ENCODE measurements at regions not wholly inside any gene's neighbourhood (a gene's known extent, or its start where the extent isn't known, plus 50 kb on each side); places are given as distances from the start of the nearest gene placed in this dataset.

DNA sequence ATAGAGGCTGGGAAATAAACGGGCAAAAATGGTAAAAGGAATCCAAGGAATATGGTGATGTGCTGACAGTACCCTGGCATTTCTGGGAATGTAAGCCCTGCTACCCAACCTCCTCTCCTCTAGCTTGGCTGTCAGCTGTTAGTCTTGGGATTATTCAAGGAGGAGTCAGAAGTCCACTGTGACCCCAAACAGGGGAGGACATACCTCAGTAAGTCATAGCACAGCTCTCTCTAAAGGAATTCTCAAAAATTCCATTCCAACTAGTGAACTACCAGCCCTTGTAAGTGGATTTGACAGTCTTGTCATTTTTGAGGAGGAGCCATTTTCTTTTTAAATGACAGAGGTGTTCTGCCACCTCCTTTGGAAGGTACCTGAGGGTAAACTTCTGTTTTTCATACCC is 207.5 kb downstream of the PDCD6IP start:
- Histone ChIP-seq H3K27ac (no peak overlapping the region), H3K4me3 (no peak overlapping the region), H3K9me3 (no peaks in the 10 kb centered on the region), H3K4me1 (no peaks in the 10 kb centered on the region), H3K36me3 (no peaks in the 10 kb centered on the region), H3K27me3 (no peaks in the 10 kb centered on the region)
- TF ChIP-seq, protein P1, sequence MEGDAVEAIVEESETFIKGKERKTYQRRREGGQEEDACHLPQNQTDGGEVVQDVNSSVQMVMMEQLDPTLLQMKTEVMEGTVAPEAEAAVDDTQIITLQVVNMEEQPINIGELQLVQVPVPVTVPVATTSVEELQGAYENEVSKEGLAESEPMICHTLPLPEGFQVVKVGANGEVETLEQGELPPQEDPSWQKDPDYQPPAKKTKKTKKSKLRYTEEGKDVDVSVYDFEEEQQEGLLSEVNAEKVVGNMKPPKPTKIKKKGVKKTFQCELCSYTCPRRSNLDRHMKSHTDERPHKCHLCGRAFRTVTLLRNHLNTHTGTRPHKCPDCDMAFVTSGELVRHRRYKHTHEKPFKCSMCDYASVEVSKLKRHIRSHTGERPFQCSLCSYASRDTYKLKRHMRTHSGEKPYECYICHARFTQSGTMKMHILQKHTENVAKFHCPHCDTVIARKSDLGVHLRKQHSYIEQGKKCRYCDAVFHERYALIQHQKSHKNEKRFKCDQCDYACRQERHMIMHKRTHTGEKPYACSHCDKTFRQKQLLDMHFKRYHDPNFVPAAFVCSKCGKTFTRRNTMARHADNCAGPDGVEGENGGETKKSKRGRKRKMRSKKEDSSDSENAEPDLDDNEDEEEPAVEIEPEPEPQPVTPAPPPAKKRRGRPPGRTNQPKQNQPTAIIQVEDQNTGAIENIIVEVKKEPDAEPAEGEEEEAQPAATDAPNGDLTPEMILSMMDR (IDR thresholded peaks at IDR 0.05): no peak
- intact Hi-C loops (cut with DNase I; ENCODE audit: low total_unique reads): no loop called here
- DNase-seq: no peak

DNA sequence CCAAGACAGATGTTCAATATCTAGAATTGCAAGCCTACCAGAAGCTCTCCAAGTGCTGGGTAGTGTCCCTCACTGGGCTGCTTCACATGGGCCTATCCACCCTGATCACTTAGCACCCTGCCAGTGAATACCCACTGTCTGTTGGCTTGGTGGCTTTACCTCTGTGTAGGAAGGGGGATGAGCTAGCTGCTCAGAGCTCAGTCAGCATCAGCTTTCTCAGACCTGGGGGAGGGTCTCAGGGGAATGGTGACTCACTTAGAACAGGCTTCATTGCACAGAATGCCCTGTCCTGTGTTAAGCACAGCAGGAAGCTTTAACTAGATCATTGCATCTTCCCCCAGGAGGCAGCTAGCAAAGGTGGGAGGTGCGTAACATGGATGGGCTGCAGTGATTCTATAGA is 209.8 kb downstream of the PDCD6IP start:
- H3K4me3 ChIP-seq: no peak overlapping the region
- H3K4me1 ChIP-seq: peaks cover 0 to 18% (median 4%) of the 10 kb centered on the region in 4 donors
- no peaks in the 10 kb centered on the region for H3K36me3 ChIP-seq
- intact Hi-C loops (cut with DNase I; ENCODE audit: low total_unique reads): no loop called here
- H3K27ac ChIP-seq: no peak overlapping the region
- TF ChIP-seq, protein P1 (IDR thresholded peaks at IDR 0.05): no peak
- DNase-seq: no peak
- no peaks in the 10 kb centered on the region for H3K27me3 ChIP-seq
- no peaks in the 10 kb centered on the region for H3K9me3 ChIP-seq

DNA sequence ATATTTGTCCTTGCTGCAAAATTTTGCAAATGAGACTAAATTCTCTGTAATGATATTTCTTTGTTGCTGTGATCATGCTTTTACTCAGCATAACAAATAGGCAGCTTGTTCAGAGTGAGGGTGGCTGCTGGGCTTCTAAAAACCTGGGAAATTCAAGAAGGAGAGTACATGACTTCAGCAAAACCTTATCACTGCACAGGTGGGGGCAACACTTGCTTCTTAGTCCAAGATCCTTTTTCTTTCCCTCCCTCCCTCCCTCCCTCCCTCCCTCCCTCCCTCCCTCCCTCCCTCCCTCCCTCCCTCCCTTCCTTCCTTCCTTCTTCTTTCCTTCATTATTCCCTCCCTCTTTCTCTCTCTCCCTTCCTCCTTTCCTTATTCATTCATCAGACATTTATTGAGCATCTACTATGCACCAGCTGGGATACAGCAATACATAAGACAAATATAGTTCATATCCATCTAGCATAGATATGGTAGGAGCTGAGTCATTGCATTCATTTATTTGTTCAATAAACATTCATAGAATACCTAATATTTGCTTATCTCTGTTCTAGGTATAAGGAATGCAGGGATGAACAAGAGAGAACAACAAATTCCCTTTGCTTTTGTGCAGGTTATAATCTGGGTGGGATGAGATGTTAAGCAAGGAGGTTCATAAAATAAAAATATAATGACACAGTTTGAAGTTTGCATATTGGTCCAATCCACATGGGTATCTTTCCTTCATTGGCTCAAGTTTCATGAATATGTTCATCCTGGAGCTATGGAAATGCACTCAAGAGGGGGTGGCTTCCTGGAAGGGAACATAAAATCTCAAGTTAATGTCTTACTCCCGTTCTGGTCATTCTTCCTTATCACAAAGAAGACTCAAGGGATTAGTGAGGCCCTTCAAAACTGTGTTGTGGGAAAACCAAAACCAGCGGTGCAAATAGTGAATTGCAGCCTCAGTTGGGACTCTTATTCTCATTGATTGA is 210.7 kb downstream of the PDCD6IP start:
- no peak for DNase-seq
- intact Hi-C loops (cut with DNase I; ENCODE audit: low total_unique reads): no loop called here
- H3K27ac ChIP-seq: no peak overlapping the region

DNA sequence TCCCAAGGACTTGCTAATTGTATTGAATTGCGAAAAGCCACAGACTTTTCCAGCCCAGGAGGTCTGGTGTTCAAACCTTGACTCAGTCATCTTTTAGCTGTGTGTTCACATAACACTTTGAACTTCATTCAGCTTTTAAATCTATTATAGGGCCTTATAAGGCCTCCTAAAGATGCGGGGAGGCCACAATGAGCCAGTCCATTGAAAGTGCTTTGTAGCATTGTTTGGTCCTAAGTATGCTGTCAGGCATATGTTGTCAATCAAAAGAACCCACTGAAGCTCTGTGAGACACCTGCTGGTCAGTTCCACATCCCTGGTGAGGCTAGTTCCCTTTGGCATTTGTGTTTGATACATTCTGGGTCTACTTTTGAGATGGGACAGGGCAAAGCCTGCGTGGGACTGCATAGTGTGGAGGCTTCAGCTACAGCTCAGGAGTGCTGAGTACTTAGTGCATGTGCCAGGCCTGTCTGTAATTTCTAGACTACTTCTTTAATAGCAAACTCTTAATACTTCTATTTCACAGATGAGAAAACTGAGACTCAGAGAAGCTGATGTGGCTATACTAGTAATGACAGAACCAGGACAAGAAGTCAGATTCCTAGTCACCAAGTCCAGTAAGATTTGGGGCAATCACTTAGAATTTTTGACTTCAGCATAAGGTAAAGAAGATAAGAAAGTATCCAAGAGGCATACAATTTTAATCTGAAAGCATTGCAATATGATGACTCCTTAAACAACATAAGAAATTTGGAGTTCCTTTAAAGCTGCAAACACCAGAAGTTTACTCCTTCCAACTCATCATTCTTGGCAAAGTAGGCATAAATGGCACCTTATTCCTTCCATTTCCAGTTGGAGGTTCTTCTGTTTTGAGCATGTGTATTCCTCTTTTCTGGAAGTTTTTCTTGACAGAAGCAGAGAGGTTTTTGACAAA is 213.0 kb downstream of the PDCD6IP start:
- Histone ChIP-seq H3K9me3 (no peaks in the 10 kb centered on the region), H3K27me3 (no peaks in the 10 kb centered on the region), H3K27ac (peak overlapping the region in 1 of 2 donors; percentile 44), H3K4me3 (no peak overlapping the region), H3K36me3 (no peaks in the 10 kb centered on the region), H3K4me1 (peaks cover 0 to 18% (median 4%) of the 10 kb centered on the region in 4 donors)
- TF ChIP-seq, protein P1 (IDR thresholded peaks at IDR 0.05): no peak
- no peak for DNase-seq
- intact Hi-C loops (cut with DNase I; ENCODE audit: low total_unique reads): no loop called here

More for the DNA sequence above, 210.7 kb downstream of the PDCD6IP start:
- TF ChIP-seq, protein P1 (IDR thresholded peaks at IDR 0.05): no peak
- H3K4me1 ChIP-seq: peaks cover 0 to 18% (median 4%) of the 10 kb centered on the region in 4 donors
- no peak overlapping the region for H3K4me3 ChIP-seq
- no peaks in the 10 kb centered on the region for H3K36me3 ChIP-seq
- no peaks in the 10 kb centered on the region for H3K9me3 ChIP-seq
- no peaks in the 10 kb centered on the region for H3K27me3 ChIP-seq

DNA sequence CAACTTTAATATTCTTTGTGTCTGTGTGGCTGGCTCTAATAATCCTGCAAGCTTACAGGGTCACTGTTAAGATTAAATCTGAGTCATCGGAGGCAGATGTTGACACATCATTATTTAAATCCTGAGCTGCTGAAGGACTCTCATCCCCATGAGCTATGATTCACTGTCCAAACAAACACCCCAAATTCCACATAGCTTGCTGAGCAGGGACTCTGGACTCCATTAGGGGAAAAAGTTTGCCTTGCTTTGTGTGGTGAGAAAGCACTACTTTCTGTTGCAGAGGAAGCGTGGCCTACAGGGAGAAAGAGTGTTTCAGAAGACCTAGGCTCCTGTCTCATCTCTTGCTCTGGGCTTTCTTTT is 213.7 kb downstream of the PDCD6IP start:
- Histone ChIP-seq H3K4me1 (peaks cover 0 to 20% (median 4%) of the 10 kb centered on the region in 4 donors), H3K36me3 (no peaks in the 10 kb centered on the region), H3K4me3 (no peak overlapping the region), H3K27me3 (no peaks in the 10 kb centered on the region), H3K27ac (peak overlapping the region in 1 of 2 donors; percentile 44), H3K9me3 (no peaks in the 10 kb centered on the region)
- TF ChIP-seq, protein P1 (IDR thresholded peaks at IDR 0.05): no peak
- DNase-seq: no peak
- intact Hi-C loops (cut with DNase I; ENCODE audit: low total_unique reads): no loop called here
